NCI-H2081 (cell line): ENCODE measurements at regions not wholly inside any gene's neighbourhood (a gene's known extent, or its start where the extent isn't known, plus 50 kb on each side); places are given as distances from the start of the nearest gene placed in this dataset.

Source experiments
- DNase-seq, 2 experiments: peaks; one replicate each; lab custom pipeline; 2025; lab: John Stamatoyannopoulos, UW

DNA sequence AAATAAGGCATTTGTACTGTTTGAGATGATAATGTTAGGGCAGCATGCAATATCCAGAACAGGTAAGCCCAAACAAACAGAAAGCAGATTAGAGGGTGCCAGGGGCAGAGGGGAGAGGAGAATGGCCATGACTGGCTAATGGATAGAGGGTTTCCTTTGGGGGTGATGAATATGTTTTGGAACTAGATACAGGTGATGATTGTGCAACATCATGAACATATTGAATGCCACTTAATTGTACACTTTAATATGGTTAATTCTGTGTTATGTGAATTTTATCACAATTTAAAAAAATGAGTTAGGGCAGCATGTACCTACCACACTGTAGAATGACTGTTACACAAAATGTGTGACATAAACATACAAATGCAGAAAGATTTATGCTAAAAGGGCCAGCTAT is 255.5 kb upstream of the FN1 start:
- no peak for DNase-seq

GRCh38 chr2:215687149-215688031 is 251.5 kb upstream of the FN1 start:
- no peak for DNase-seq

- DNase-seq, result no peak
Observed at GRCh38 chr2:215685238-215685990, 249.5 kb upstream of the FN1 start.

- no peak for DNase-seq
Observed at GRCh38 chr2:215684448-215685237, 248.8 kb upstream of the FN1 start.

- no peak for DNase-seq
Observed at GRCh38 chr2:215683295-215683694, 247.4 kb upstream of the FN1 start.

DNA sequence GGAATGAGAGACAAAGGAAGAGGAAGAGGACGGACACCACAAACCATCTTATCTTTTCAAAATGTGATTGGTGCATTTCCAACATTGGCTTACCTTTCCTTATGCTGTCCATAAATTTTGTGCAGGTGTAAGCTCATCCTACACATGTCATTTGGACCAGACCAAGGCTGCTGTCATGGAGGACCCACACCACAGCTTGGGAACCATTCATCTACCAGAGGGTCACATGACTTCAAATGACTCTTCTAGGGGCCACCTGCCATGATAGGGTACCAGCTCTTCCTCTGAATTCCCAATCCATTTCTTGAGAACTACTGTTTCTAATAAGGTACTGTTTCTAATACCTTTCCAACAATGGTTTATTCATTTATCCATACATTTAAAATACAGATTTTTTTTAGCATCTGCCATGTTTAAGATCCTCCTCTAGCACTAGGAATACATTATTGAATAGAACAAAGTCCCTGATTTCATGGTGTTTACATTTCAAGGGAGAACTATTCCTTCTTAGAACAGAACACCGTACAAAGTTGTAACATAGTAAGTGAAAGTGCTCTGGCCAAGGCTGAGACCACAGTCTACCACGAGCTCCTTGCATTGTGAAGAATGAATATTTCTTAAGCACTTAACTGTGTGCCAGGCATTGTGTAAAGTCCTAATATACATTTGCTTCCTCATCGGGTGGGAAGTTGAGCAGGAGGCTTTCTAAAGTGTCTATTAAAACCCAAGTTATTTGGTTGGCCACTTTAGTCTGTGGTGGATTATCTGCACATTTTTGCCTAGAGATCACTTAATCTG is 246.1 kb upstream of the FN1 start:
- DNase-seq, result no peak

GRCh38 chr2:215680605-215681598 is 245.0 kb upstream of the FN1 start:
- no peak for DNase-seq

DNA sequence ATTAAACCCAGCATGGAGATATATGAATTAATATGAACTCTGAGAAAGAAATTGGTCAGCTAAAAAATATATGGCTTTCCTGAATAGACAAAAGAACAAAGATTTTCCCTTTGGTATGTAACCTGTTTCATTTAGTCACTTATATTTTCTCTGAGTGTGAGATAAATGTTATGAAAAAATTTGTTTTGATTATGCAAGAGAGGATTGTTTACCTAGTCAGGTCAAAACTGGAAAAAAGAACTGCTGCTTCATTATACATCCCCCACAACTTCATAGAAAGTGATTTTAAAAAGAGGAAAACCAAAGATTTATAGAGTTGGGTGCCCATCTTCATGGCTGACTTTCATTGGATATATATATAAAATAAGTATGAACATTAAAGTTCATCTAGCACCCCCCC is 242.2 kb upstream of the FN1 start:
- no peak for DNase-seq

GRCh38 chr2:215677481-215677880 is 241.6 kb upstream of the FN1 start:
- DNase-seq, result no peak

GRCh38 chr2:215672406-215672805 is 236.5 kb upstream of the FN1 start:
- DNase-seq, result no peak

- DNase-seq, result no peak
Observed at GRCh38 chr2:215671691-215672090, 235.8 kb upstream of the FN1 start.

DNA sequence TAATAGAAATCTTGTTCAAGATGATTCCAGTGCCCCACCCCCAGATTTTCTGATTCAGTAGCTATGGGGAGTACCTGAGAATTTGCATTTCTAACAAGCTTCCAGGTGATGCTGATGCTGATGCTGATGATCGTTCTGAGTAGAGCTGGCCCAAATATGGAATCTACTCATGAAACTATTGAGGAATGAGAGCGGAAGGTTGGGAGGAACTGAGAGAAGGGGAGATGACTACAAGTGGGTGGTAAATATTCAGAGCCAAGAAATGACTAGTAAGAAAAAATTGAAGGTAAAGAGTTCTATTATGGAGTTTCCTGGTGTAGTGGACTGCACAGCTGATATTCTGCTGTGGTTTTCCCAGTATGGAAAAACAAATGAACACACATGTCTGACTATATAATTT is 235.4 kb upstream of the FN1 start:
- DNase-seq, result no peak

DNA sequence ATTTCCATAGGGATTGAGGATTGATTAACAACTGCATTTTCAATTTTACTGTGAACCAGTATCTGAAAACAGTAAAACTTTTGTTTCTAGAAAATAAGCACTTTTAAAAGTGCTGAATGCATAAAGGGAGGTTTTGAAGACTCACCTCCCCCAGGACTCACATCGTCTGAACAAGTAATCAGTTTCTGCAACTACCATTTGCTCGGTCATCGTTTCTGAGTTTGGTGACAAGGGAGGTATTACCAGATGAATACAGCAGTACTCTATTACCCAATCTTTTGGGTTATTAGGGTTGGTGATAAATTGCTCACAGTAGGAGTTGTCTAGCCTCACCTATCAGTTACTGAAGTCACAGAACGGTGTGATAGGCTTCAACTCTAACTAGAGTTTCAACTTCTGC is 234.5 kb upstream of the FN1 start:
- DNase-seq, result no peak

- DNase-seq, result no peak
Observed at GRCh38 chr2:215668378-215668775, 232.5 kb upstream of the FN1 start.

GRCh38 chr2:215667585-215668377 is 231.9 kb upstream of the FN1 start:
- DNase-seq, result no peak

DNA sequence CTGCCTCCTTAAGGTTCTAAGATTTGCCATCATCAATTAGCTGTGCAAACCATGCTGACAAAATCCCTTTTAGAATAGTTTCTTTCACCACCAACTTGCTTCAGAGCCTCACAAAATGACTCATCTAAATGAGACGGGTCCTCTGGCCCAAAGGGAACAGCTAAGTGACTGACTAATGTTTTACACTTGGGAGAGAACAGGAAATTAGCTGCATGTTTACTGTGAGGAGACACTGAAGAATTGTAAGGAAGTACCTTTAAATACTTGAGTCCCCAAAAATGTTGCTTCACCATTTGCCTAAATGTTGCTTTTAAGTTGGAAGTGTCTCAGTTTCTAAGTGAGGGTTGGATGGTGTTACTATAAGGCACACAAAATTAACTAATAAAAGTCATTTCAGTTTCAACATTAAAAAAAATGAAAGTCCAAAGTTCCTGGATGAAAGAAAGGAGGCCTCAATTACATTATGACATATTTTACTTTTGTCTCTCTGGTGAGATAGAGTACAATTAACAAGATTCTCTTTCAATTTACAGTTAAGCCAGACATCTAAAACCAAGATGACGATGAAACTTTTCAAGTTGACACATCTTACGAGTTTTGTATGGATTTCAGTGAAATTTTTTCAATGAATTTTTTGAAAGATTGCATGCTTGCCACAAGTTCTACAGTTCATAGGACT is 229.1 kb upstream of the FN1 start:
- no peak for DNase-seq

DNA sequence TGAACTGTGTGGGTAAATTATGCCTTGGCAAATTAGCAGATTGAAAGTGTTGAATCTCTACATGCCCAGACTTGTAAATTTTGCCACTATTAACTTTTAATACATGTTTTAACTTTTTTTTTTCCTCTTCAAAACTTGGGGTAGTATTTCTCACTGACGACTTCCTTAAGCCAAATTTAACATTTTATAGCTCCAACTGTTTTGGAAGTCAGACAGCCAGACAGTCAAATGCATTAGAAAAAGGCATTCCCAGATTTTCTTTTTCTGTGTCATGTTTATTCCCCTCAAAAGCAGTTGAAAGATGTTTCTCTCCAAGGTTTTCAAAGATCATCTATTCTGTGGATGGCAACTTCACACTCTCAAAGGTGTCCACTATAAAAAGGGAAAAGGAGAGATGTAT is 226.8 kb upstream of the FN1 start:
- DNase-seq, result no peak

- no peak for DNase-seq
Observed at GRCh38 chr2:215660687-215661086, 224.8 kb upstream of the FN1 start.

GRCh38 chr2:215659650-215660049 is 223.8 kb upstream of the FN1 start:
- no peak for DNase-seq
